Neuron (in vitro differentiated cells): ENCODE measurements at regions not wholly inside any gene's neighbourhood (a gene's known extent, or its start where the extent isn't known, plus 50 kb on each side); places are given as distances from the start of the nearest gene placed in this dataset.

ENCODE experiments used
- H2AFZ ChIP-seq: one replicate; pipeline ENCODE4 v1.6.1; 2013; ENCODE audit warnings: low read depth, mild to moderate bottlenecking, inconsistent platforms, low read length, moderate library complexity
- H3K27me3 ChIP-seq: one replicate; pipeline ENCODE4 v1.6.1; 2013; ENCODE audit warnings: low read length; ENCODE audit not compliant: insufficient read depth
- H3K36me3 ChIP-seq: one replicate; pipeline ENCODE4 v1.6.1; 2013; ENCODE audit warnings: low read length; ENCODE audit not compliant: insufficient read depth
- H3K4me1 ChIP-seq: one replicate; pipeline ENCODE4 v1.6.1; 2013; ENCODE audit warnings: low read length; ENCODE audit not compliant: insufficient read depth
- H3K4me3 ChIP-seq: 2 replicates; pipeline ENCODE4 v1.5.1; 2013; ENCODE audit warnings: mild to moderate bottlenecking, low read length, moderate library complexity
- H3K9me3 ChIP-seq: one replicate; pipeline ENCODE4 v1.6.1; 2013; ENCODE audit warnings: low read length

GRCh38 chr2:213232649-213233437 lies 51.4 kb upstream of the SPAG16 start:
- no peaks in the 10 kb centered on the region for H3K27me3 ChIP-seq
- H3K4me3 ChIP-seq: no peak overlapping the region
- no peaks in the 10 kb centered on the region for H3K36me3 ChIP-seq
- H3K9me3 ChIP-seq: no peaks in the 10 kb centered on the region
- peak overlapping the region; percentile 6 for H2AFZ ChIP-seq
- peaks cover 24% of the 10 kb centered on the region for H3K4me1 ChIP-seq

- Histone ChIP-seq H3K36me3 (no peaks in the 10 kb centered on the region), H3K4me1 (peaks cover 25% of the 10 kb centered on the region), H3K9me3 (no peaks in the 10 kb centered on the region), H2AFZ (peak overlapping the region; percentile 6), H3K4me3 (no peak overlapping the region), H3K27me3 (no peaks in the 10 kb centered on the region)
These were observed 50.6 kb upstream of the SPAG16 start for GRCh38 chr2:213233438-213234330.
